ENCODE measurements at regions not wholly inside any gene's neighbourhood (a gene's known extent, or its start where the extent isn't known, plus 50 kb on each side); places are given as distances from the start of the nearest gene placed in this dataset.

- Histone ChIP-seq H3K4me3 (no peak overlapping the region), H3K4me1 (no peaks in the 10 kb centered on the region), H3K27ac (no peak overlapping the region), H3K36me3 (no peaks in the 10 kb centered on the region), H3K9me3 (no peaks in the 10 kb centered on the region), H3K27me3 (no peaks in the 10 kb centered on the region)
- DNase-seq, result no peak
- intact Hi-C loops (cut with DNase I), result no loop called here
- ATAC-seq, result no peak
- TF ChIP-seq, protein P1, sequence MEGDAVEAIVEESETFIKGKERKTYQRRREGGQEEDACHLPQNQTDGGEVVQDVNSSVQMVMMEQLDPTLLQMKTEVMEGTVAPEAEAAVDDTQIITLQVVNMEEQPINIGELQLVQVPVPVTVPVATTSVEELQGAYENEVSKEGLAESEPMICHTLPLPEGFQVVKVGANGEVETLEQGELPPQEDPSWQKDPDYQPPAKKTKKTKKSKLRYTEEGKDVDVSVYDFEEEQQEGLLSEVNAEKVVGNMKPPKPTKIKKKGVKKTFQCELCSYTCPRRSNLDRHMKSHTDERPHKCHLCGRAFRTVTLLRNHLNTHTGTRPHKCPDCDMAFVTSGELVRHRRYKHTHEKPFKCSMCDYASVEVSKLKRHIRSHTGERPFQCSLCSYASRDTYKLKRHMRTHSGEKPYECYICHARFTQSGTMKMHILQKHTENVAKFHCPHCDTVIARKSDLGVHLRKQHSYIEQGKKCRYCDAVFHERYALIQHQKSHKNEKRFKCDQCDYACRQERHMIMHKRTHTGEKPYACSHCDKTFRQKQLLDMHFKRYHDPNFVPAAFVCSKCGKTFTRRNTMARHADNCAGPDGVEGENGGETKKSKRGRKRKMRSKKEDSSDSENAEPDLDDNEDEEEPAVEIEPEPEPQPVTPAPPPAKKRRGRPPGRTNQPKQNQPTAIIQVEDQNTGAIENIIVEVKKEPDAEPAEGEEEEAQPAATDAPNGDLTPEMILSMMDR (IDR thresholded peaks at IDR 0.05), result no peak
Observed at GRCh38 chrX:99522450-99522849, 887.6 kb downstream of the PCDH19 start.

DNA sequence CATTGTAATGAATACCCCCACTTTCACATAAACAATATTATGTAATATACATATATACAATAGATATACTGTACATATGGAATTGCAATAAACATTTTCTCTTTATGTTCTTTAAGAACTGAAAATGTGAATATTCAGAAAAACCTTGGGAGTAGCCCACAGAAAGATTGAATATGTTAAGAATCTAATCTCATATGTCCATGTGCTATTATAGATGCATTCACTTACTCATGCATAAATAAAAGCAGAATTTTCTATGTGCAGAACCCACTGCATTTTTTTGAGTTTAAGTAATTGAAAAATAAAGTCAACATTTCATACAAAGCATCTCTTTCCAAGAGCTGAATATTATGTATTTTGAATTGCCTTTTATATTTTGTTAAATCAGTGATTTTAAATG is 902.3 kb downstream of the PCDH19 start:
- no peak overlapping the region for H3K27ac ChIP-seq
- H3K27me3 ChIP-seq, result no peaks in the 10 kb centered on the region
- no peaks in the 10 kb centered on the region for H3K36me3 ChIP-seq
- ATAC-seq, result no peak
- H3K4me1 ChIP-seq, result no peaks in the 10 kb centered on the region
- no peak overlapping the region for H3K4me3 ChIP-seq
- TF ChIP-seq, protein P1 (IDR thresholded peaks at IDR 0.05), result no peak
- H3K9me3 ChIP-seq, result no peaks in the 10 kb centered on the region
- intact Hi-C loops (cut with DNase I), result no loop called here
- no peak for DNase-seq

DNA sequence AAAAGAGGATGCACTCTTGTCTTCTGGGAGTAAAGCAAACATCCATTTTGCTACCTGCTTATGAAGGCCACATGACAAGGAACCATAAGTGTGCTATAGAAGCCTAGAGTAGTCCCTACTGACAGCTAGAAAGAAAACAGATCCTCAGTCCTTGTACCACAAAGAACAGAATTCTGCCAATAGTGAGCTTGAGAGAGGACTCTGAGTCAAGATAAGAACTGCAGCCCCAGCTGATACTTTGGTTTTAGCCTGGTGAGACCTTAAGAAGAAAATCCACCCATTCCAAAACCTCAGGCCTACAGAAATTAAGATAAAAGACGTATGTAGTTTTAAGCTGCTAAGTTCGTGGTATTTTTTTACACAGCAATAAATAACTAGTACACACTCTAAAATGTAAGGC is 914.6 kb downstream of the PCDH19 start:
- H3K4me3 ChIP-seq, result no peak overlapping the region
- no peak overlapping the region for H3K27ac ChIP-seq
- H3K4me1 ChIP-seq, result no peaks in the 10 kb centered on the region
- ATAC-seq (no peak), DNase-seq (no peak)
- no peaks in the 10 kb centered on the region for H3K27me3 ChIP-seq
- intact Hi-C loops (cut with DNase I), result no loop called here
- H3K9me3 ChIP-seq, result no peaks in the 10 kb centered on the region
- no peaks in the 10 kb centered on the region for H3K36me3 ChIP-seq
- TF ChIP-seq, protein P1 (IDR thresholded peaks at IDR 0.05), result no peak

GRCh38 chrX:99494668-99495067 is 915.4 kb downstream of the PCDH19 start:
- Histone ChIP-seq H3K36me3 (no peaks in the 10 kb centered on the region), H3K9me3 (no peaks in the 10 kb centered on the region), H3K4me1 (no peaks in the 10 kb centered on the region), H3K27me3 (no peaks in the 10 kb centered on the region), H3K27ac (no peak overlapping the region), H3K4me3 (no peak overlapping the region)
- ATAC-seq (no peak), DNase-seq (no peak)
- TF ChIP-seq, protein P1 (IDR thresholded peaks at IDR 0.05), result no peak
- intact Hi-C loops (cut with DNase I), result no loop called here

GRCh38 chrX:99480728-99481127 is 929.3 kb downstream of the PCDH19 start:
- H3K27me3 ChIP-seq, result no peaks in the 10 kb centered on the region
- H3K36me3 ChIP-seq, result no peaks in the 10 kb centered on the region
- no peaks in the 10 kb centered on the region for H3K9me3 ChIP-seq
- no peaks in the 10 kb centered on the region for H3K4me1 ChIP-seq
- ATAC-seq (no peak), DNase-seq (no peak)
- no peak overlapping the region for H3K27ac ChIP-seq
- intact Hi-C loops (cut with DNase I), result no loop called here
- TF ChIP-seq, protein P1 (IDR thresholded peaks at IDR 0.05), result no peak
- no peak overlapping the region for H3K4me3 ChIP-seq

GRCh38 chrX:99469439-99469838 is 940.6 kb downstream of the PCDH19 start:
- DNase-seq (no peak), ATAC-seq (no peak)
- Histone ChIP-seq H3K36me3 (no peaks in the 10 kb centered on the region), H3K27ac (no peak overlapping the region), H3K9me3 (no peaks in the 10 kb centered on the region), H3K27me3 (no peaks in the 10 kb centered on the region), H3K4me1 (no peaks in the 10 kb centered on the region), H3K4me3 (no peak overlapping the region)
- intact Hi-C loops (cut with DNase I), result no loop called here
- TF ChIP-seq, protein P1 (IDR thresholded peaks at IDR 0.05), result no peak

All from upper lobe of right lung (tissue), 1 donor.